ENCODE measurements at regions not wholly inside any gene's neighbourhood (a gene's known extent, or its start where the extent isn't known, plus 50 kb on each side); places are given as distances from the start of the nearest gene placed in this dataset.

DNA sequence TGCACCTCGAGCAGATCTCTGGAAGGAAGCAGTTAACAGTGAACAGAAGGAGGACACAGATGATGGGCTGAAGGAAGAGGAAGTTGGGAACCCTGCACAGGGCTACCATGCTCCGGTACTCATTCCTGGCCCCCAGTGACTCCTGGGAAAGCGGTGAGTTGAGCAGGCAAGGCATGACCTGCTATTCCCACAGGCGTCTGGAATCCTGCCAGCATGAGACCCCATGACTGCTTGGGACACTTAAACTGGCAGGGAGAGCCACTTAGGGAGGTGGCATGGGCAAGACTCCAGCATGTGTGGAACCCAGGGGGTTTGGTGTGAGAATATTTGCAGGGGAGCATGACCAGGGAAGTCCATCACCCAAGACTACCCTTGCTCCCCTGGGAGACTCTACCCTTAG lies 1056.4 kb upstream of the POU3F4 start:
- TF ChIP-seq, protein P1, sequence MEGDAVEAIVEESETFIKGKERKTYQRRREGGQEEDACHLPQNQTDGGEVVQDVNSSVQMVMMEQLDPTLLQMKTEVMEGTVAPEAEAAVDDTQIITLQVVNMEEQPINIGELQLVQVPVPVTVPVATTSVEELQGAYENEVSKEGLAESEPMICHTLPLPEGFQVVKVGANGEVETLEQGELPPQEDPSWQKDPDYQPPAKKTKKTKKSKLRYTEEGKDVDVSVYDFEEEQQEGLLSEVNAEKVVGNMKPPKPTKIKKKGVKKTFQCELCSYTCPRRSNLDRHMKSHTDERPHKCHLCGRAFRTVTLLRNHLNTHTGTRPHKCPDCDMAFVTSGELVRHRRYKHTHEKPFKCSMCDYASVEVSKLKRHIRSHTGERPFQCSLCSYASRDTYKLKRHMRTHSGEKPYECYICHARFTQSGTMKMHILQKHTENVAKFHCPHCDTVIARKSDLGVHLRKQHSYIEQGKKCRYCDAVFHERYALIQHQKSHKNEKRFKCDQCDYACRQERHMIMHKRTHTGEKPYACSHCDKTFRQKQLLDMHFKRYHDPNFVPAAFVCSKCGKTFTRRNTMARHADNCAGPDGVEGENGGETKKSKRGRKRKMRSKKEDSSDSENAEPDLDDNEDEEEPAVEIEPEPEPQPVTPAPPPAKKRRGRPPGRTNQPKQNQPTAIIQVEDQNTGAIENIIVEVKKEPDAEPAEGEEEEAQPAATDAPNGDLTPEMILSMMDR (IDR thresholded peaks at IDR 0.05) = no peak
- TF ChIP-seq EZH2phosphoT487 (IDR thresholded peaks at IDR 0.05) = no peak
- TF ChIP-seq EZH2 (IDR thresholded peaks at IDR 0.05) = no peak

All from neural progenitor cell (in vitro differentiated cells).